AG10803 (cell line): ENCODE measurements at regions not wholly inside any gene's neighbourhood (a gene's known extent, or its start where the extent isn't known, plus 50 kb on each side); places are given as distances from the start of the nearest gene placed in this dataset.

Experiments used
- DNase-seq: peaks from one replicate; pipeline ENCODE4 v3.0.0; 2010; ENCODE audit warnings: low read depth
- H3K4me3 ChIP-seq: 2 replicates; pipeline ENCODE4 v1.5.1; 2011; ENCODE audit warnings: mild to moderate bottlenecking, low read length, control low read depth
- TF ChIP-seq, protein P1 (sequence below): conservative IDR thresholded peaks from 2 replicates; pipeline ENCODE4 v1.5.1; 2011; ENCODE audit warnings: mild to moderate bottlenecking, low read length, control low read depth, inconsistent platforms

DNA sequence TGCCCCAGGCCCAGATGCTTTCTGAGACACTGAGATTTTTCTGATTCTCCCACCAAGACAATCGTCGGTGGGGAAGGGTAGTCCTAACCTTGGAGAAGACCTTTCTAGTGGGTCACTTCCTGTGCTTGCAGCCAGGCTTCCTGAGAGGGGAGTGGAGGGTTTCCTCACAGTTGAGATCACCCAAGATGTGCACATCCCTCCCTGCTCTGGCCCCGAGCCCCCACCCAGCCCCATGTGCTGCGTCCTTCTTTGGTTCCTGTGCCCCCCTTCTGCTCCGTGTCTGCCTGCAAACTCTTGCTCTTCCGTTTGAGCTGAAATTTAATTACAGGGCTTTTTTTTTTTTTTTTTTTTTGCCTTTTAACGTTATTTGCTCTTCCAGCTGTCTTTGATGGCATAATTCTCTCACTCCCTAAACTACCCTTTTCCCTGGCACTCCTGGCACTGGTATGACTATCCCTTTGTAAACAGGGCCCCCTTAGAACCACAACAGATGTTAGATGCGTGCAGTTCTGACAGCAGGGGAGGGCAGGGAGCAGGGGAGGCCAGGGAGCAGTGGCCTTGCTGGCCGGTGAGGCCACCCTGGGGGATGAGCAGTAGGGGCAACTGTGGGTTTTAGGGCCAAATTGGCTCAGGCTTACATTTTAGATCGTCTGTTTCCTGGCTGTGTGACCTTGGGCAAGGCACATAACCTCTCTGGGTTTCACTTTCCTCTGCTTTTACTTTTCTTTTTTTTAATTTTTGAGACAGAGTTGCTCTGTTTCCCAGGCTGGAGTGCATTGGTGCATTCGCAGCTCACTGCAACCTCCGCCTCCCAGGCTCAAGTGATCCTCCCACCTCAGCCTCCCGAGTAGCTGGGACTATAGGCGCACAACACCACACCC, 144.5 kb downstream of the PHETA1 start:
- no peak for DNase-seq

DNA sequence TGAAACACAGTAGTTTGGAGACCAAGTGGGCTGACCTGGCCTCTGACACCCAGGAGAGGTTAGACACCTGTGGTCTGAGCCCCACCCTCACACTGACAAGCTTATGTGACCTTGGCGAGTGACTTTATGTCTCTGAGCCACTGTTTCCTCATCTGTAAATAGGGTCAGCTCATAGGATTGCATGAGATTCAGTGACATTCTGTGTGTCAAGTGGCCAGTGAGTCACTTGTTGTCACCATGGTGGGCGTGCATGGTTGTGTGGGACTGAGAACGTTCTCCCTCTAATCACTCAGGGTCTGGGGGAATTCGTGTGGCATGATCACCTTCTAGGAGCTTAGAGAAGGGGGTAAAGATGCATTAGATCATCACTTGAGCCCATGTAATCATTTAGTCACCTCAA, 146.4 kb downstream of the PHETA1 start:
- TF ChIP-seq, protein P1, sequence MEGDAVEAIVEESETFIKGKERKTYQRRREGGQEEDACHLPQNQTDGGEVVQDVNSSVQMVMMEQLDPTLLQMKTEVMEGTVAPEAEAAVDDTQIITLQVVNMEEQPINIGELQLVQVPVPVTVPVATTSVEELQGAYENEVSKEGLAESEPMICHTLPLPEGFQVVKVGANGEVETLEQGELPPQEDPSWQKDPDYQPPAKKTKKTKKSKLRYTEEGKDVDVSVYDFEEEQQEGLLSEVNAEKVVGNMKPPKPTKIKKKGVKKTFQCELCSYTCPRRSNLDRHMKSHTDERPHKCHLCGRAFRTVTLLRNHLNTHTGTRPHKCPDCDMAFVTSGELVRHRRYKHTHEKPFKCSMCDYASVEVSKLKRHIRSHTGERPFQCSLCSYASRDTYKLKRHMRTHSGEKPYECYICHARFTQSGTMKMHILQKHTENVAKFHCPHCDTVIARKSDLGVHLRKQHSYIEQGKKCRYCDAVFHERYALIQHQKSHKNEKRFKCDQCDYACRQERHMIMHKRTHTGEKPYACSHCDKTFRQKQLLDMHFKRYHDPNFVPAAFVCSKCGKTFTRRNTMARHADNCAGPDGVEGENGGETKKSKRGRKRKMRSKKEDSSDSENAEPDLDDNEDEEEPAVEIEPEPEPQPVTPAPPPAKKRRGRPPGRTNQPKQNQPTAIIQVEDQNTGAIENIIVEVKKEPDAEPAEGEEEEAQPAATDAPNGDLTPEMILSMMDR = no peak
- no peak for DNase-seq

More for the DNA sequence above, 144.5 kb downstream of the PHETA1 start:
- no peak overlapping the region for H3K4me3 ChIP-seq
- TF ChIP-seq, protein P1 = no peak

DNA sequence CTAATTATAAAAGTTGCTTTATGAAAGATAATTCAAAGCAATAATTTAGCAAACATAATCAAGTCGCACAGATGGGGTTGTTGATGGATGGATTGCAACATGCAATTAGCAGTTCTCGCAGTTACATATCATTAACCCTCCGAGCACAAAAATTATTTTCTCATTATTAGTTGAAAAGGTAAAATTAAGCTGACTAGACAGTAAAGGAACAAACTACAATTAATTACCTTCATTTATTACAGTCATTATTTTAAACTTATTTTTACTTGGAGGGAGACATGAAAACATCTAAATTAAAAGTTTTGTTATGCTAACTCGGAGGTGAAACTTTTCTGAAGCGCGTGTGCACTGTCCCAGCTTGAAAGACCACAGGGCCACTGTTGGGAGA, 146.9 kb downstream of the PHETA1 start:
- TF ChIP-seq, protein P1 = no peak
- DNase-seq = no peak
- H3K4me3 ChIP-seq = no peak overlapping the region

More for the DNA sequence above, 146.4 kb downstream of the PHETA1 start:
- H3K4me3 ChIP-seq = no peak overlapping the region

DNA sequence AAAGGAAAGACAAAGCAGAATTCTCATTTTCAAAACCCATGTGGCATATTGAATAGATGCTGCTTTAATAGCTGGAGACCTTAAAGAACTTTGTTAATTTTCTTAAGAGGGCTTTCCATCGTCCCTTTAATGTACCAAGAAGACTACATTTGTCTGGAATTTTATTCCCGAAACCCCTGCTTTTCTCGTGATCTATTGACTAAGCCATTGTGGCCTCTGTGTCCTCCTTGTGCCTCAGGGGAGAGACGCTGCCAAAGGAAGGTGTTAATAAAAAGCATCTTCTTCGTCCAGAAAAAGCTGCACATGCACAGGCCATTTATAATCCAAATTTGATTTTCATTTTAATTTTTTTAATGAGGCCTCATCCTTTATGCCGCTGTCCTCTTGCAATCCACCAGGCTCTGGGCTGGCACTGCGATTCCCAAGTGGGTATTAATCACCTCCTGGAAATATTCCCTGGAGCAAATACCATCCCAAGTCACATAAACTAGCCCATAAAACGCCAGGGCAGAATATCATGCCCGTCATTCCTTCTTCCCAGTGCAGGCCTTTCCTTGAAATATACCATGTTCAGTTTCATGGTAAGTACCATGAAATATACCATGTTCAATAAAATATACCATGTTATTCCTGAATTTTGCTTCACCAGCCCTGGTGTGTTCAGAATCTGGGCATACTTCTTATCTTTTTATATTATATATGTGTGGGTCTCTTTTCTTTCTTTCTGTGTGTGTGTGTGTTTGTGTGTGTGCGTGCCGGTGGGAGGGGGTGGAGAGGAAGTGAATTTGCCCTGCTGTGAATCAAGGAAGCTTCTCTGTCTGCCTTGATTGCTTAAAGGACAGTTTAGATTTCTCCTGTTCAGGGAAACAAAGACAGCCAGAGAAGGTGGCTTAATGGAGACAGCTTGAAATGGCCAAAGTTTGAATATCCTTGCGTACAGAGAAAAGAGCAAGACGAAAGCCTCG, 147.6 kb downstream of the PHETA1 start:
- H3K4me3 ChIP-seq = no peak overlapping the region
- TF ChIP-seq, protein P1 = no peak
- no peak for DNase-seq

DNA sequence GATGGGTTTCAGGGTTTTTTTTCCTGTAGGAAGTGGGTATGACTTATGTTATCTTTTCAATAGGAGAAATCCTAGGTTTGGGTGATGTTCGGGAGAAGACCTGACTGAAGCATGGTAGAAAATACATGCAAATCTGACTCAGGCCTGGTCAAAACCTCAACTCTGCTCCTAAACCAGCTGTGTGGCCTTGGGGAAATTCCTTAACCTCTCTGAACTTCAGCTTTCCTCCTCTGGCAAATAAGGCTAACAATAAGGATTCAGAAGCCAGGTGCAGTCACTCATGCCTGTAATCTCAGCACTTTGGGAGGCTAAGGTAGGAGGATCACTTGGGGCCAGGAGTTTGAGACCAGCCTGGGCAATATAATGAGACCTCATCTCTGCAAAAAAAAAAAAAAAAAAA, 148.5 kb downstream of the PHETA1 start:
- DNase-seq = no peak
- TF ChIP-seq, protein P1 = no peak
- no peak overlapping the region for H3K4me3 ChIP-seq

DNA sequence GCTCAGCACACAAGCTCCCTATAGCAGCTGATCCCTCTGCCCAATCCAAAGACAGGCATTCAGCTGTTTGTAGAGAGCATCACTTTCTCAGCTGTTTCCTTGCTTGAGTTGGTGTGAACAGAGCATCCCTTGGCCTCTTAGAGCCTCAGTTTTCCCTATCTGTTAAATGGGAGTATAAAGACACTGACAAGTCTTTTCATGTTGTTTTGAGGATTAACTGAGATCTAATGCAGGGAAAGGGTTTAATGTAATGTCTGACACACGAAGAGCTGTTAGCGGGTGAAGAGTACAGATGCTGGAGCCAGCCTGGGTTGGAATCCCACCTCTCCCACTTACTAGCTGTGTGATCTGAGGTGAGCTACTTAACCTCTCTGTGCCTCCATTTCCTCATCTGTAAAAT, 149.5 kb downstream of the PHETA1 start:
- DNase-seq = no peak

More for the DNA sequence above, 149.5 kb downstream of the PHETA1 start:
- H3K4me3 ChIP-seq = no peak overlapping the region
- TF ChIP-seq, protein P1 = no peak
